HG03097 (cell line): ENCODE measurements at regions not wholly inside any gene's neighbourhood (a gene's known extent, or its start where the extent isn't known, plus 50 kb on each side); places are given as distances from the start of the nearest gene placed in this dataset.
"Not testable (repeated sequence)": the region's sequence is repeated elsewhere in the genome, so short reads cannot be mapped to it uniquely, and the experiment has no call there.

Source experiments
- ATAC-seq: cut with Tn5 transposase; IDR thresholded peaks from one replicate; pipeline ENCODE4 v1.9.1; 2021; ENCODE audit not compliant: unreplicated experiment, low FRiP score

- ATAC-seq, result no peak
Observed at GRCh38 chr13:44785401-44785800, 203.9 kb downstream of the NUFIP1 start.

GRCh38 chr13:44784708-44785080 is 204.6 kb downstream of the NUFIP1 start:
- ATAC-seq, result no peak

GRCh38 chr13:44783994-44784707 is 205.1 kb downstream of the NUFIP1 start:
- no peak for ATAC-seq

- ATAC-seq, result no peak
Observed at GRCh38 chr13:44780591-44781280, 204.6 kb upstream of the TSC22D1 start.

GRCh38 chr13:44778761-44779484 is 202.8 kb upstream of the TSC22D1 start:
- no peak for ATAC-seq

- ATAC-seq, result not testable (repeated sequence)
Observed at GRCh38 chr13:44775290-44775689, 199.2 kb upstream of the TSC22D1 start.

- no peak for ATAC-seq
Observed at GRCh38 chr13:44770951-44771350, 194.8 kb upstream of the TSC22D1 start.

- no peak for ATAC-seq
Observed at GRCh38 chr13:44769686-44770085, 193.6 kb upstream of the TSC22D1 start.

GRCh38 chr13:44768775-44769581 is 192.8 kb upstream of the TSC22D1 start:
- ATAC-seq, result no peak

GRCh38 chr13:44768239-44768638 is 192.1 kb upstream of the TSC22D1 start:
- peak; percentile 64 for ATAC-seq

- ATAC-seq, result no peak
Observed at GRCh38 chr13:44765001-44765471, 188.9 kb upstream of the TSC22D1 start.

GRCh38 chr13:44764302-44764692 is 188.2 kb upstream of the TSC22D1 start:
- ATAC-seq, result no peak

- no peak for ATAC-seq
Observed at GRCh38 chr13:44763615-44764301, 187.6 kb upstream of the TSC22D1 start.

- ATAC-seq, result no peak
Observed at GRCh38 chr13:44762911-44763310, 186.8 kb upstream of the TSC22D1 start.

- no peak for ATAC-seq
Observed at GRCh38 chr13:44760434-44760833, 184.3 kb upstream of the TSC22D1 start.

- ATAC-seq, result no peak
Observed at GRCh38 chr13:44759384-44760360, 183.5 kb upstream of the TSC22D1 start.

GRCh38 chr13:44758630-44759383 is 182.7 kb upstream of the TSC22D1 start:
- no peak for ATAC-seq

- no peak for ATAC-seq
Observed at GRCh38 chr13:44757671-44758070, 181.5 kb upstream of the TSC22D1 start.
